ENCODE measurements at regions not wholly inside any gene's neighbourhood (a gene's known extent, or its start where the extent isn't known, plus 50 kb on each side); places are given as distances from the start of the nearest gene placed in this dataset.

GRCh38 chr18:68267583-68267982 is 447.3 kb downstream of the TMX3 start:
- TF ChIP-seq CTCF (IDR thresholded peaks at IDR 0.05) (no peak), POLR2A (IDR thresholded peaks at IDR 0.05) (no peak)
